Liver (tissue), 8 donors: ENCODE measurements at regions not wholly inside any gene's neighbourhood (a gene's known extent, or its start where the extent isn't known, plus 50 kb on each side); places are given as distances from the start of the nearest gene placed in this dataset.

ENCODE experiments used
- DNase-seq: peaks from one replicate; pipeline ENCODE4 v3.0.0-alpha.2; 2017; ENCODE audit warnings: low spot score
- H3K27ac ChIP-seq, 2 donors: one replicate each; pipeline ENCODE4 v1.7.0; 2013; ENCODE audit warnings: inconsistent platforms in 2 of 2, low read length in 2 of 2, control low read depth in 1 of 2, low read depth in 1 of 2, mild to moderate bottlenecking in 1 of 2
- H3K27me3 ChIP-seq, 4 donors: one replicate each; pipeline versions ENCODE4 v1.6.1 to v1.7.0; 2013; ENCODE audit warnings: low read length in 3 of 4, inconsistent platforms in 1 of 4, mild to moderate bottlenecking in 1 of 4, moderate library complexity in 1 of 4; ENCODE audit not compliant: control insufficient read depth in 4 of 4, insufficient read depth in 4 of 4
- H3K36me3 ChIP-seq, 4 donors: one replicate each; pipeline versions ENCODE4 v1.6.1 to v1.7.0; 2013; ENCODE audit warnings: low read length in 3 of 4, mild to moderate bottlenecking in 3 of 4, low read depth in 1 of 4, moderate library complexity in 1 of 4; ENCODE audit not compliant: control insufficient read depth in 4 of 4, insufficient read depth in 3 of 4
- H3K4me1 ChIP-seq, 4 donors: one replicate each; pipeline versions ENCODE4 v1.6.1 to v1.7.0; 2013; ENCODE audit warnings: low read length in 3 of 4, mild to moderate bottlenecking in 3 of 4, moderate library complexity in 1 of 4; ENCODE audit not compliant: control insufficient read depth in 4 of 4, insufficient read depth in 4 of 4
- H3K4me3 ChIP-seq, 3 donors: one replicate each; pipeline versions ENCODE4 v1.6.1 to v1.7.0; 2013; ENCODE audit warnings: low read length in 3 of 3, control low read depth in 1 of 3, low read depth in 1 of 3, mild to moderate bottlenecking in 1 of 3
- H3K9ac ChIP-seq, 2 donors: one replicate each; pipeline ENCODE4 v1.7.0; 2013; ENCODE audit warnings: low read length in 2 of 2, mild to moderate bottlenecking in 2 of 2, moderate library complexity in 2 of 2, control low read depth in 1 of 2, low read depth in 1 of 2
- H3K9me3 ChIP-seq, 4 donors: one replicate each; pipeline versions ENCODE4 v1.6.1 to v1.7.0; 2013; ENCODE audit warnings: low read length in 3 of 4; ENCODE audit not compliant: control insufficient read depth in 4 of 4
- EGR1 ChIP-seq, 2 donors: IDR thresholded peaks; 2 replicates each; pipeline ENCODE4 v1.6.1; 2016 to 2018; ENCODE audit warnings: antibody characterized with exemption in 2 of 2, low read depth in 2 of 2
- FOXA1 ChIP-seq: IDR thresholded peaks from 2 replicates; pipeline ENCODE4 v1.6.1; 2016; ENCODE audit warnings: antibody characterized with exemption
- FOXA2 ChIP-seq: IDR thresholded peaks from 2 replicates; pipeline ENCODE4 v1.6.1; 2016; ENCODE audit warnings: antibody characterized with exemption
- GABPA ChIP-seq, 2 donors: IDR thresholded peaks in 1 of 2; conservative IDR thresholded peaks in 1 of 2; 2 replicates each; pipeline ENCODE4 v1.6.1; 2016; ENCODE audit warnings: antibody characterized with exemption in 2 of 2, mild to moderate bottlenecking in 1 of 2, moderate library complexity in 1 of 2
- HNF4A ChIP-seq, 2 donors: conservative IDR thresholded peaks; 2 replicates each; pipeline ENCODE4 v1.6.1; 2016; ENCODE audit warnings: antibody characterized with exemption in 2 of 2, mild to moderate bottlenecking in 2 of 2
- NR2F2 ChIP-seq: IDR thresholded peaks from 2 replicates; pipeline ENCODE4 v1.6.1; 2016; ENCODE audit warnings: antibody characterized with exemption
- RAD21 ChIP-seq, 2 donors: IDR thresholded peaks; 2 replicates each; pipeline ENCODE4 v1.6.1; 2016; ENCODE audit warnings: antibody characterized with exemption in 2 of 2, mild to moderate bottlenecking in 2 of 2
- RXRA ChIP-seq, 2 donors: IDR thresholded peaks; 2 replicates each; pipeline ENCODE4 v1.6.1; 2017 to 2018; ENCODE audit warnings: antibody characterized with exemption in 2 of 2, mild to moderate bottlenecking in 1 of 2
- SP1 ChIP-seq: IDR thresholded peaks from 2 replicates; pipeline ENCODE4 v1.6.1; 2018; ENCODE audit warnings: antibody characterized with exemption, mild to moderate bottlenecking
- TAF1 ChIP-seq: conservative IDR thresholded peaks from 2 replicates; pipeline ENCODE4 v1.6.1; 2016; ENCODE audit warnings: antibody characterized with exemption, mild to moderate bottlenecking
- WGBS: extraction: QIAGEN DNeasy Blood & Tissue Kit; methylation state at CpG from one replicate; pipeline ENCODE4 v1.1.7; 2013; 5-methylcytosine and 5-hydroxymethylcytosine counted together
- TF ChIP-seq, protein P1 (sequence below): IDR thresholded peaks from 2 replicates; pipeline ENCODE4 v1.6.1; 2016; ENCODE audit warnings: antibody characterized with exemption
- TF ChIP-seq, protein P2 (sequence below): IDR thresholded peaks from 2 replicates; pipeline ENCODE4 v1.6.1; 2016; ENCODE audit warnings: antibody characterized with exemption, mild to moderate bottlenecking
- TF ChIP-seq, protein P3 (sequence below): IDR thresholded peaks from 2 replicates; pipeline ENCODE4 v1.6.1; 2016; ENCODE audit warnings: antibody characterized with exemption
- TF ChIP-seq, protein P4 (sequence below): fragments of 150-350 bp; IDR thresholded peaks from 2 replicates; pipeline ENCODE4 v1.5.1; 2017; ENCODE audit warnings: improper control_type of control experiment, low read depth, low read length; ENCODE audit not compliant: missing input control
- TF ChIP-seq, protein P5 (sequence below): IDR thresholded peaks from 2 replicates; pipeline ENCODE4 v1.6.1; 2016; ENCODE audit warnings: antibody characterized with exemption
- donor health status: healthy.
- donor health status: healthy.
- donor health status: healthy.
- donor health status: healthy.
- donor health status: healthy.

DNA sequence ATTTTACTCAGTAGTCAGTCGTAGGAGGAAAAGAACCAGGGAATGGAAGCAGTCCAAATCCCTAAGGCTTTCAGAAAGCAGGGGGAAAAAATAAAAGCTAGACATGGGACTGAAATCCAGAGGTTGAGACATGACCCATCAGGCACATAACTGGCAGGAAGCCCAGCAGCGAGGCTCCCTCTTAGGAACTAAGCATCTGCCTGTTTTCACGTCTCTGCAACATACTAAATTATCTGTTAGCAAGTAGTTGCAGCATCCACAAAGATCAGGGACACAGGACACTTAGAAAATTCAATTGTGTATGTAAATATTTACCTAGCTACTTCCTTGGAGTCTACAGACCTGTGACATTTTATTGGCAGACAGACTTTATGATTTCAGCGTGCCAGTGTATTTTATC, 118.0 kb upstream of the EDNRA start:
- Histone ChIP-seq H3K27me3 (no peaks in the 10 kb centered on the region), H3K9ac (no peak overlapping the region), H3K4me3 (no peak overlapping the region), H3K9me3 (no peaks in the 10 kb centered on the region), H3K36me3 (no peaks in the 10 kb centered on the region), H3K4me1 (no peaks in the 10 kb centered on the region), H3K27ac (no peak overlapping the region)
- WGBS, result 50% methylated on average over 4 of the region's 4 CpGs
- TF ChIP-seq SP1 (no peak), FOXA2 (no peak), FOXA1 (no peak), RAD21 (IDR thresholded peaks at IDR 0.05) (peak; percentile 9 to 38), NR2F2 (peak; percentile 67)
- TF ChIP-seq, protein P1, sequence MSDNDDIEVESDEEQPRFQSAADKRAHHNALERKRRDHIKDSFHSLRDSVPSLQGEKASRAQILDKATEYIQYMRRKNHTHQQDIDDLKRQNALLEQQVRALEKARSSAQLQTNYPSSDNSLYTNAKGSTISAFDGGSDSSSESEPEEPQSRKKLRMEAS, result no peak
- TF ChIP-seq, protein P2, sequence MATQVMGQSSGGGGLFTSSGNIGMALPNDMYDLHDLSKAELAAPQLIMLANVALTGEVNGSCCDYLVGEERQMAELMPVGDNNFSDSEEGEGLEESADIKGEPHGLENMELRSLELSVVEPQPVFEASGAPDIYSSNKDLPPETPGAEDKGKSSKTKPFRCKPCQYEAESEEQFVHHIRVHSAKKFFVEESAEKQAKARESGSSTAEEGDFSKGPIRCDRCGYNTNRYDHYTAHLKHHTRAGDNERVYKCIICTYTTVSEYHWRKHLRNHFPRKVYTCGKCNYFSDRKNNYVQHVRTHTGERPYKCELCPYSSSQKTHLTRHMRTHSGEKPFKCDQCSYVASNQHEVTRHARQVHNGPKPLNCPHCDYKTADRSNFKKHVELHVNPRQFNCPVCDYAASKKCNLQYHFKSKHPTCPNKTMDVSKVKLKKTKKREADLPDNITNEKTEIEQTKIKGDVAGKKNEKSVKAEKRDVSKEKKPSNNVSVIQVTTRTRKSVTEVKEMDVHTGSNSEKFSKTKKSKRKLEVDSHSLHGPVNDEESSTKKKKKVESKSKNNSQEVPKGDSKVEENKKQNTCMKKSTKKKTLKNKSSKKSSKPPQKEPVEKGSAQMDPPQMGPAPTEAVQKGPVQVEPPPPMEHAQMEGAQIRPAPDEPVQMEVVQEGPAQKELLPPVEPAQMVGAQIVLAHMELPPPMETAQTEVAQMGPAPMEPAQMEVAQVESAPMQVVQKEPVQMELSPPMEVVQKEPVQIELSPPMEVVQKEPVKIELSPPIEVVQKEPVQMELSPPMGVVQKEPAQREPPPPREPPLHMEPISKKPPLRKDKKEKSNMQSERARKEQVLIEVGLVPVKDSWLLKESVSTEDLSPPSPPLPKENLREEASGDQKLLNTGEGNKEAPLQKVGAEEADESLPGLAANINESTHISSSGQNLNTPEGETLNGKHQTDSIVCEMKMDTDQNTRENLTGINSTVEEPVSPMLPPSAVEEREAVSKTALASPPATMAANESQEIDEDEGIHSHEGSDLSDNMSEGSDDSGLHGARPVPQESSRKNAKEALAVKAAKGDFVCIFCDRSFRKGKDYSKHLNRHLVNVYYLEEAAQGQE, result peak; percentile 30
- no peak for DNase-seq

DNA sequence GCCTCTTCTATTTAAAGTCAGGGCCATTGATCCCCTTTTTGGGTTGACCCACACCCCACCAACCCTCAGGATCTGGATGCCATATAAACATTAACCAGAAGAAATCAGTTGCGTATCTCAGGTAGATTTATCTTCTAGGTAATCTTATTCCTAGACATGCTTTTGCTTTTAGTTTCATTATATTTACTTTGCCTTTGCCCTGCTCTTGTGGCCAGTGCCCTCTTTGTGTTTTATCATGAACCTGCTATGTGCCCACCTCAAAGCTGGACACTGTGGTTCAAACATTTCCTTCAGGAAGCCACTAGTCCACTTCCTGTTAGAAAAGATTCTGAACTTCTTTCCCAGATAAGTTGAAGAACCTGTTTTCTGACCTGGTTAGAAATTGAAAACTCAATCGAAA, 117.4 kb upstream of the EDNRA start:
- H3K9me3 ChIP-seq, result no peaks in the 10 kb centered on the region
- no peaks in the 10 kb centered on the region for H3K36me3 ChIP-seq
- no peaks in the 10 kb centered on the region for H3K4me1 ChIP-seq
- H3K27me3 ChIP-seq, result no peaks in the 10 kb centered on the region
- DNase-seq, result no peak
- H3K9ac ChIP-seq, result no peak overlapping the region
- WGBS, result 58% methylated on average over 2 of the region's 2 CpGs
- TF ChIP-seq FOXA1 (no peak), EGR1 (IDR thresholded peaks at IDR 0.05; ENCODE audit: low read depth in 2 of 2) (no peak), SP1 (no peak), NR2F2 (no peak), GABPA (IDR thresholded peaks at IDR 0.05 in 1 of 2, conservative IDR thresholded peaks at IDR 0.05 in 1 of 2) (no peak), RAD21 (IDR thresholded peaks at IDR 0.05) (no peak), RXRA (IDR thresholded peaks at IDR 0.05) (no peak), TAF1 (no peak), HNF4A (conservative IDR thresholded peaks at IDR 0.05) (no peak), FOXA2 (no peak)
- TF ChIP-seq, protein P1, result no peak
- TF ChIP-seq, protein P3, sequence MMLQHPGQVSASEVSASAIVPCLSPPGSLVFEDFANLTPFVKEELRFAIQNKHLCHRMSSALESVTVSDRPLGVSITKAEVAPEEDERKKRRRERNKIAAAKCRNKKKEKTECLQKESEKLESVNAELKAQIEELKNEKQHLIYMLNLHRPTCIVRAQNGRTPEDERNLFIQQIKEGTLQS, result no peak
- TF ChIP-seq, protein P4, sequence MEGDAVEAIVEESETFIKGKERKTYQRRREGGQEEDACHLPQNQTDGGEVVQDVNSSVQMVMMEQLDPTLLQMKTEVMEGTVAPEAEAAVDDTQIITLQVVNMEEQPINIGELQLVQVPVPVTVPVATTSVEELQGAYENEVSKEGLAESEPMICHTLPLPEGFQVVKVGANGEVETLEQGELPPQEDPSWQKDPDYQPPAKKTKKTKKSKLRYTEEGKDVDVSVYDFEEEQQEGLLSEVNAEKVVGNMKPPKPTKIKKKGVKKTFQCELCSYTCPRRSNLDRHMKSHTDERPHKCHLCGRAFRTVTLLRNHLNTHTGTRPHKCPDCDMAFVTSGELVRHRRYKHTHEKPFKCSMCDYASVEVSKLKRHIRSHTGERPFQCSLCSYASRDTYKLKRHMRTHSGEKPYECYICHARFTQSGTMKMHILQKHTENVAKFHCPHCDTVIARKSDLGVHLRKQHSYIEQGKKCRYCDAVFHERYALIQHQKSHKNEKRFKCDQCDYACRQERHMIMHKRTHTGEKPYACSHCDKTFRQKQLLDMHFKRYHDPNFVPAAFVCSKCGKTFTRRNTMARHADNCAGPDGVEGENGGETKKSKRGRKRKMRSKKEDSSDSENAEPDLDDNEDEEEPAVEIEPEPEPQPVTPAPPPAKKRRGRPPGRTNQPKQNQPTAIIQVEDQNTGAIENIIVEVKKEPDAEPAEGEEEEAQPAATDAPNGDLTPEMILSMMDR, result no peak
- TF ChIP-seq, protein P2, result no peak
- TF ChIP-seq, protein P5, sequence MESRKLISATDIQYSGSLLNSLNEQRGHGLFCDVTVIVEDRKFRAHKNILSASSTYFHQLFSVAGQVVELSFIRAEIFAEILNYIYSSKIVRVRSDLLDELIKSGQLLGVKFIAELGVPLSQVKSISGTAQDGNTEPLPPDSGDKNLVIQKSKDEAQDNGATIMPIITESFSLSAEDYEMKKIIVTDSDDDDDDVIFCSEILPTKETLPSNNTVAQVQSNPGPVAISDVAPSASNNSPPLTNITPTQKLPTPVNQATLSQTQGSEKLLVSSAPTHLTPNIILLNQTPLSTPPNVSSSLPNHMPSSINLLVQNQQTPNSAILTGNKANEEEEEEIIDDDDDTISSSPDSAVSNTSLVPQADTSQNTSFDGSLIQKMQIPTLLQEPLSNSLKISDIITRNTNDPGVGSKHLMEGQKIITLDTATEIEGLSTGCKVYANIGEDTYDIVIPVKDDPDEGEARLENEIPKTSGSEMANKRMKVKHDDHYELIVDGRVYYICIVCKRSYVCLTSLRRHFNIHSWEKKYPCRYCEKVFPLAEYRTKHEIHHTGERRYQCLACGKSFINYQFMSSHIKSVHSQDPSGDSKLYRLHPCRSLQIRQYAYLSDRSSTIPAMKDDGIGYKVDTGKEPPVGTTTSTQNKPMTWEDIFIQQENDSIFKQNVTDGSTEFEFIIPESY, result no peak
- no peak overlapping the region for H3K27ac ChIP-seq
- H3K4me3 ChIP-seq, result no peak overlapping the region
